HG03066 (cell line): ENCODE measurements at regions not wholly inside any gene's neighbourhood (a gene's known extent, or its start where the extent isn't known, plus 50 kb on each side); places are given as distances from the start of the nearest gene placed in this dataset.

Experiments used
- ATAC-seq: cut with Tn5 transposase; IDR thresholded peaks from one replicate; pipeline ENCODE4 v1.9.1; 2021; ENCODE audit warnings: low read depth; ENCODE audit not compliant: unreplicated experiment

GRCh38 chr6:96460052-96460700, 61.4 kb upstream of the UFL1 start:
- ATAC-seq = no peak

DNA sequence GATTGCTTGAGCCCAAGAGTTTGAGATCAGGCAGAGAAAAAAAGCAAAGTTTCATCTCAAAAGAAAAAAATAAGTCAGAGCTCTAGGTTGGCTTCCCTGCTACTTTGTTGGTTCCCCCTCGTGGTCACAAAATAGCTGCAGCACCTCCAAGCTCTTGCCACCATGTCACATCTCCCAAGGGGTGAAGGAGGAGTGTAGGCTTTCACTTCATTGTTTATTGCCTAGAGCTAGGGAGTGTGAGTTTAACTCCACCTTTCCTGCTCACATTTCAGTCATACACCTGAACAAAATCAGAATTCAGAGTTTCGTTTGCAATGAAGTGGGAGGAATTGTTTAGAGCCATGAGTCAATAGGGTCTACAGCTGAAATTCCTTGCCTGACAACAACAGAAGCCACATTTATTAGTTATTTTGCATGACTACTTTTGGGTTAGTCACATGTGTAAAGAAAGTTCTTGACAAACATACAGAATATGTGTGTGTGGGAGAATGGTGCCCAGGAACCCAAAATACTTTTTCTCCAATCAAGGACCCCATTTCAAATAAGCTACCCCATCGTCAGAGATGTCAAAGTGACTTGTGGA, 56.2 kb upstream of the UFL1 start:
- ATAC-seq = no peak

DNA sequence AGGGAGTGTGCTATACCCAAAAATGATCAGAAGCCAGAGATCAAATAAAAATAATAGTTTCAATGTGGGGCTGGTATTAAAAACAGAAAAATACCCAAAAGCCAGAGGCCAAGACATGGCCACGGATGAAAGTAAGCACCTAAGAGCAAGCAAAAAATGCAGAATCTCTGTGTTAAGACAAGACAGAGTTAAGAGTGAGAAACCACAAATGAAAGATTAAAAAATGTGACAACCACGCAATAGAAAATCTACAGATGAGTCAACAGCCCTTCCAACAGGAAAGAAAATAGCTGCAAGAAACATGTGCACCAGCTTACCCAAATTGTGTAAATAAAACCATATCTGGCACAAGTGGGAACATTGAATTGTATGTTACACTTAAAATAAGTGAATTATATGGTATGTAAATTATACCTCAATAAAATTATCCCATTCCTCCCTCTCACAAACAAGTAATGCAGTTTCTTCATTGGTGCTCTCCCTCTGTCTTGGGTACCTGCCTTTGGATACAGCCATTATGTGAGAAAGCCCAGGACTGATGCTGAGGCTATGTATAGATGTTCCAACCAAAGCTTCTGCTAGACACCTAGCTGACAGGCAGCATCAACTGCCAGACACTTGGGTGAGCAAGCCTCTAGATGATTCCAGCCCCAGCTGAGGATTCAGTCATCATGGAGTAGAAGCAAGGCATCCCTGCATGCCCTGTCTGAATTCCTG, 55.3 kb upstream of the UFL1 start:
- ATAC-seq = peak; percentile 59

- ATAC-seq = no peak
These were observed 53.8 kb upstream of the UFL1 start for GRCh38 chr6:96467814-96468213.

- ATAC-seq = no peak
These were observed 53.3 kb upstream of the UFL1 start for GRCh38 chr6:96468281-96468680.

GRCh38 chr6:96468681-96469224, 52.9 kb upstream of the UFL1 start:
- no peak for ATAC-seq

DNA sequence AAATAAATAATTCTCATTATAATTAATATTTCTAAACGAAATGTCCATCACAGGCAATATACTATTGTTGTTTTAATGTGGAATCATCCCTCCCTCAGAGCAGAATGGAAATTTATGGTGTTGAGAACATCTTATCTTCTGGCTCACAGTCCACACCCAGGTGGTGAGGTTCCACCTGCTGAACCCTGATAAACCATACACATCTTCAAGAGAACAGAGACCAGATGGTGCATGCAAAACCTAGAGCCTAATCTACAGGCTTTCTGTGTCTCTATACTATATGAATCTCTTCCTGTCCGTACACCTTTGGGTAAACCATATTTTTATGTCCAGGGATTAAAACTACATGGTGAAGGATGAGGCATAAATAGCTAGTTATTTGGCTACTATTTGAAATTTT, 52.3 kb upstream of the UFL1 start:
- no peak for ATAC-seq

GRCh38 chr6:96470296-96470695, 51.3 kb upstream of the UFL1 start:
- no peak for ATAC-seq
